Inflammatory macrophage treated with lipopolysaccharide for 1 hour (primary cell): ENCODE measurements at regions not wholly inside any gene's neighbourhood (a gene's known extent, or its start where the extent isn't known, plus 50 kb on each side); places are given as distances from the start of the nearest gene placed in this dataset.

Experiments
- DNase-seq, 2 donors: peaks; one replicate each; pipeline ENCODE4 v3.0.0-alpha.2; 2020 to 2022

DNA sequence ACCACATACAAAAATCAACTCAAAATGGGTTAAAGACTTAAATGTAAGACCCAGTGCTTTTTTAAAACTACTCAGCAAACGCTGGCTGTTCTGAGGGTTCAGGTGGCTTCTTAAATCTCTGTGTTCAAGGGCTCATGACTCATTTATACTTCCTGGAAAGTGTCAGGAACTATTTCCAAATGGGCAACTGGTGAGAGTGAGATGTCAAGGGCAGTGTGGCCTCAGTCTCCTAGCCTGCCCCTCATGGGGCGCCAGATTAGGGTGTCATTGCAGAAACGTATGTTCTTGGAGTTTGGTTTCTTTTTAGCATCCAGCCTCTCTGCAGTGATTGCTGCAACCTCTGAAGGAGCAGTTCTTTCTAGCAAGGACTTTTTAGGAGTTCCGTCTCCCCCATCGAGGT, 485.4 kb downstream of the TNS1 start:
- no peak for DNase-seq

DNA sequence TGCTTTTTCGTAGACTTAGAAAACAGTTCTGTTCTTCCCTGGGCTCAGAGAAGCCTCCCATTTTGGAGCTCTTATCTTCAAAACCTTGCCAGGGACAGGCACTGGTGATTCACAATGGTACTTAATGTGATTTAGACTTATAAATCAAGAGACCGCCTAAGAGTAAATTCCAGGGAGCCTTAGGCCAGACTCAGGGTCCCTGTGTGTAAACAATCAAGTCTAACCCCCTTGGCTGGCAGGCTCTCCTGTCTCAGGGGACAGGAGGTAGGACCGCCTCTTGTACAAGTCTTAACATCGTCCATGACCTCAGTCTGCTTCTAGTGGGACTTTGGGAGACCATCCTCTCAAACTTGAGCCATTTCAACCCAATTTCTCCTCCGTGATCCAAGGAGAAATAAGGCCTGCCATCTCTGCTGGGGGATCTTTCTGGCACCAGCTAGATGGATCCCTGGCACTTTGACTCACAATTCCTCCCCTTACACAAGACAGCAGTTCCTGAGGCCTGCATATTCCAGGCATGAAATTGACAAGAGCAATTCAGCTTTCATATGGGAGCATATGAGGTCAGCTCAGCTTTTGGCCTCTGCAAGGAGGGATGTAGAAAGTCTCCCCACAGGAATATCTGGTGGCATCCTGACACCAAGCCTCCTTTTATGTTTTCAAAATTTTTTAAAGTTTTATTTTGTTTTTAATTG, 487.0 kb downstream of the TNS1 start:
- no peak for DNase-seq

DNA sequence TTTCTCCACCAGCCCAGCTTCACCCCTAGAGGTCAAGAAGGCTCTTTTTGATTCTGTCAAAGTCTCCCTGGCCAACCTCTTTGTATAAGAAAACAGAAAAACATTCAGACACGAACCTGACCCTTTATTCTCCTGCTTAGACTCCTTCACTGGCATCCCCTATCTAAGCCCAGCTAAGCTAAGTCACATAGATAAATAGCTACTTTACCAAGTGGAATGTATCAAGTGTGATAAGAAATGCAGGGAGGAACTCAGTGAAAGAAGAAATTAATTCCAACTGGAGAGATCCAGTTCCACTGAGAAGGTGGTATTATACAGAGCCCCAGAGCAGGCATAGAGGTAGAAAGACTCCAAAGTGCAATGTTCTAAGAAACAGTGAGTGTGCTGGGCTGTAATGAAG, 489.5 kb downstream of the TNS1 start:
- no peak for DNase-seq

DNA sequence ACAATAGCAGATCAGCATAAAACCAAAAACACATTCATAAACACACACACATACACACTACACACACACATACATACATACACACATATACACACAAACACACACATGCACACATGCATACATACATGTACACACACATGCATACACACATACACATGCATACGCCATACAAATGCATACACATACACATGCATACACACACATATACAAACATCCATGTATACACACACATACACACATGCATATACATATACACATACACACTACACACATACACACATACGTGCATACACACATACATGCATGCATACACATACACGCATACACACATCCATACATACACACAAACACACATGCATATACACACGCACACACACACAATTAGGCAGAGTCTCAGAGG, 490.1 kb downstream of the TNS1 start:
- DNase-seq = no peak

DNA sequence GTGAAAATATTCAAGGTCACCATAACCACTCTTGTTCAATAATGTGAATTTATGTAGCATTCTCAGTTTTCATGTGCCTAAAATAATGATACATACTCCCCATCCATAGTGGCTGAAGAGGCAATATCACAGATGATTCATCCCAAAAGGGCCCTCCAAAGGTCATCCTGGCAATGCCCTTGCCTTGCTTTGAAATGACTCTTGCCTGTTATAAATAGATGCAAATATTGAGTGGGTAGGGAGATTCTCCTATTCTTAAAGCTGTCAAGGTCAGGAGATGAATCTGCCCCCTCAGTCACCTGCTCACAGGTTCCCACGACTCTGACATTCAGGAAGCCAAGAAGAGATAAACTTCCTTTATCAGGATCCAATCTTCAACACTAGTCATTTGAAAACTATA, 490.5 kb downstream of the TNS1 start:
- no peak for DNase-seq

DNA sequence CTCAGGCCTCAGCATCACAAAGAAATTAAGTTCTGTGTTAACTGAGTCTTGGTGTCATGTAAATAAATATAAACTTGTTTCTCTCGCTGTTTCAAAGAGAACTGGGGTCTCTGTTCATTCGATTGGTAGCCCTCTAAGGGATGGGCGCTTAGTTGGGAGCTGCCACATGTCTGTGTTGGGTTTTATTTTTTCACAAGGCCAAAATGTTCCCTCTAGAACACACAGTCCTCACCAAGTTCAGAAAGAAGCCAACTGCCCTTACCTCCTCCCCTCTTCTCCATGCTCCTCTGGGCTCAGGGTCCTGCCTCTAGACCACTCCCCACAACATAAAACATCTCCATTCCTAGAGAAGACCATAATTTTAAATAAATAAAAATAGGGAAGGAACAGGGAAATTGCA, 490.9 kb downstream of the TNS1 start:
- DNase-seq = no peak

DNA sequence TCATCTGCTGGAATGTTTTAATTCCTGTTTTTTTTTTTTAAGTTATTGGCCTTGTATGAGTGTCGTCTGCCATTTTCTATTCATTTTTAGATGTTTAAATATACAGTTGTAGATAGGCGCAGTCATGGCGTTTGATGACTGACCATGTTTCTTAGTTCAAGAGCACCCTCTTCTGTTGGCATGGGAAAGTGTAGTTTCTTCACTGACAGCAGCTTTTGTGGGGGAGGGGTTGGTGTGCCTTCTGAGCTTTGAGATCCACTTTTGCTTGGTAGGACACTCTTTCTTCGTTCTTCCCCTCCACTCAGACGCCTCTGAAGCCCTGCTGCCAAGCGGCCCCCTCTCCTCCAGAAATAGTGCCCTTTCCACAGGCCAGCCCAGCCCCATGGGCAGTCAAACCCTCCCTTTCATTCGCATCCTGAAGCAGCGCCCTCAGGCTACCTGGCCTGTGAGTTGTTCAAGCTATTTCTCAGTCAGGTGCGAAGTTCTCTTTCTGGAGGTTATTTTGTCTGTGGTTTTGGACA, 492.0 kb downstream of the TNS1 start:
- peak; percentile 43 to 75 for DNase-seq

DNA sequence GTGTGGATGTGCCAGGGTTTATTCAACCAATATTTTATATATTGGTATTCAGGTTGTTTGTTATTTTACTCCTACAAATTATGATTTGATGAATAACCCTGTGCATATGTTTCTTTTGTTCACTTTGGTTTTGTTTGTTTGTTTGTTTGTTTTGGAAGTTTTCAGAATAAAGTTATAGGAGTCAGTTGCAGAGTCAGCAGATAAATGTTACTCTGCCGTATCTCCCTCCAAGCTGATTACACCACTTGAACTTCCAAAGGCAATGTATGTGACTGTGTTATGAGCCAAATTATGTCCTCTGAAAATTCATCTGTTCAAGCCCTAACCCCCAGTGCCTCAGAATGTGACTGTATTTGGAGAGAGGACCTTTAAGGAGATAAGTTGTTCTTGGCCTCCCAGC, 497.5 kb downstream of the TNS1 start:
- DNase-seq = no peak

DNA sequence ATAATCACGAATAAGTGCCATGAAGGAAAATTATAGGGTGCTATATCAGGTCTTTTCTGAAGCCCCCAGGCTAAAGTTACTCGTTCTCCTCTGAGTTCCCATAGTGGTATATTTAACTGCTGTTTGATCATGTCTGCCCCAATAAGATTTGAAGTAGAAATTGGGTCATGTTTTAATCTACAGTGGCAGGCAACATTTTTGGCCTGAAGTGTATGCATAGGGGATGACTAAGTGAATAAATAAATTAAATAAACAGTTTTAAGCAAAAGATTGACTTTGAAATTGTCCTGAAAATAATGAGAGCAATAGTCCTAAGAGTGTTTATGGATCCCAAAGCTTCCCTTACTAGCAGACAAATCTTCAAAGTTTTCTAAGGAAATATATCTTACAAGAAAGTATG, 500.9 kb downstream of the TNS1 start:
- no peak for DNase-seq

DNA sequence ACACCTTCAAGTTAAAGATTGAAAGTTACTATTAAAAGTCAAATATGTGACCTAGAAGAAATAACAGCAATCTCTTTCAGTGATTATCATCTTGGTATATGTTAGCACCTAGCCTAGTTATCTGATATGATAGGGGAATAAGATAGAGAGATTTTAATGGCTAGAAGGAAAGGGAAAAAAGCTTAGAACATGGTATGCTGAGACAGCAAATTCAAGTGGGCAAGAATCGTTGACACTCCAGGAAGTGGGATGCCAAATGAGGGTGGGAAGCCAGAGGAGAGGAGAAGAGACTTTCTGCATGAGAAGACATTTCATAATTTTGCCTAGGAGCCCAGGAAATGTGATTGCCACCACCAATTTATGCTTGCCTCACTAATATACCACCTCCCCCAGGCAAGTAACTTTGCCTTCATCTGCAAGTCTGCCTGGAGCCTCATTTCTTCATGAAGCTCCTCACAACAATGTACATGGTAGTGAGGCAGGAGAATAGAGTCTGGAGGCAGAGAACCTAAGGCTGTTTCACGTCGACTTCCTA, 504.9 kb downstream of the TNS1 start:
- no peak for DNase-seq

DNA sequence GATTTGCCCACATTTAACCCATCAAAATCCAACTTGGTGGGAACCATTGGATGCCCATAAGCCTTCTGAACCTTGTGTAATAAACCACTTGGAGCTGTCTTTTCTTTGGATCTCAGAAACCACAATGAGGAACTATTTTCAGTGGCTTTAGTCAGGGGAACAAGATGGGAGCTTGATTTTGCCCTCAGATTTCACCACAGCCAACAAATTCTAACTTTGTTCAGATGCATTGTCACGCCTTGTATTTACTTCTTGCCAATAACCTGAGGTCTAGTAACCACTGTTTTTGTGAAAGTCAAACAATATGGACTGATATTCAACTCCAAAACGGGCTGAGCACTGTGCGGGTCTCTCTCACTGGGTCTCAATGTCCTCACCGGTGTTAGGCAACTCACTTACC, 508.2 kb downstream of the TNS1 start:
- DNase-seq = peak in 1 of 2 donors; percentile 16

DNA sequence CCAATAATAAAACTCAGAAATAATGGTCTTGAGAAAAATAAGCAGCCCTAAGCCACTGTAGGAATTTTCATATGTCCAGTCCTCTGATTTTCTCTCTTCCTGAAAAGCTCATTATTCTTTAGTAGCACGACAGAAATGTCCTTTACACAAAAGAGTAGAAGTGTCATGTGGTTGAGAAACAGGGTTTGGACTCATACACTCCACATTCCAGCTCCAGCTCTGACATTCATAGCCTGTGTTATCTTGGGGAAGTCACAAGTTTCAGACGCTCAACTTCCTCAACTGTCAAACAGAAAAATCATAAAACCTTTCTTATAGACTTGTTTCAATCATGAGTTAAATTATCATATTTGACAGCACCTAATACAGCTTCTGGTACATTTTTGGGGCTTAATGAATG, 511.5 kb downstream of the TNS1 start:
- DNase-seq = peak; percentile 51 to 57

DNA sequence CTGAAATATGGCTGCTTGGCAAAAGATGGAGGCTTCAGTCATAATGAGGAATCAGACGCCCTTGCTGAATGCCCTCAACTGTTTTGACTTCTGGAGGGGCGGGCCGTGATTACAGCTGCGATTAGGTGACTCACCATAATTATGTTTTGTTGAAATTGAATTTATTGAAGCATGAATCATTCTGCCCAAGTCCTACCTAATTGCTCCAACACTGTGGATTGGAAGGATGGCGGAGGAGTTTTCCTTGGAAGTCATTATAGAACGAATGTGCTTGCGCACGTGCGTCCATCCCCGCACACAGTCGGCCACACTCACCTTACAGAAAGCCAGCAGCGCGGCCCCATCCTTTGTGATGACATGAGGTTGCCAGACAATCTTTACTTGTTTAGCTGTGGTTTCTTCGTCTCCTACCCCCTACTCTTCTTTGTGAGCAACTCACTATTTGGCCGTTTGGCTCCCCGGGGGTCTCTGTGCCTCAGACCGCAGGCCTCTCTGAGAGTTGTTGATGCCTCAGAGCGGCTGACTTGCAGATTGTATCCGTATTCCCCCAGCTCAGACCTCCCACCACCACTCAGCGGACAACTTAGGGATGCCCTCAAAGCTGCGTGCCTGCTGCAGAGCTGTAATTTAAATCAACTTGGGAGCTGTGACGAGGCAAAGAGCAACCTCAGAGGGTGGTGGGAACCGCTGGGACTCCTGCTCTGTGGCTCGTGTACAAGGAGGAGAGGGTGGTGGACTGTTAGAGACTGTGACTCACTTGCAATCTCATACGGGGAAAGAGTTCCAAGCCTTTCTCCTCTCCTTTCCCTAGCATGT, 513.4 kb downstream of the TNS1 start:
- DNase-seq = no peak

DNA sequence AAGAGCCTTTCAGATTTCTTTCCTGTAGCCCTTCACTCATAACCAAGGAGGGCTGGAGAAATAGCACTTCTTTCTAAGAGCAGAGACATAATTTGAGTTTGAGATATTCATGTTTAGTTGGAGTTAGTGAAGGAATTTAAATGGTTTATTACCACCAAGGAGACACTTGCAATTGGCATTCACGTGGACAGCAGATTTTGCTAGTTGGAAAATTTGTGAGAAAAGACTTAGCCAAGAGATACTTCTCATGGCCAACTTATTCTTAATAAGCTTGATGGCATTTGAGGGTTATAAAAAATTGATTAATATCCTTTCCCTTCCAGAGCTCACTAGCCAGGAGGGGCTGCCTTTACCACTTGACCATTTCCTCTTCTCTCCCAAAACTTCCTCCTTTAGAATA, 518.7 kb downstream of the TNS1 start:
- DNase-seq = no peak

DNA sequence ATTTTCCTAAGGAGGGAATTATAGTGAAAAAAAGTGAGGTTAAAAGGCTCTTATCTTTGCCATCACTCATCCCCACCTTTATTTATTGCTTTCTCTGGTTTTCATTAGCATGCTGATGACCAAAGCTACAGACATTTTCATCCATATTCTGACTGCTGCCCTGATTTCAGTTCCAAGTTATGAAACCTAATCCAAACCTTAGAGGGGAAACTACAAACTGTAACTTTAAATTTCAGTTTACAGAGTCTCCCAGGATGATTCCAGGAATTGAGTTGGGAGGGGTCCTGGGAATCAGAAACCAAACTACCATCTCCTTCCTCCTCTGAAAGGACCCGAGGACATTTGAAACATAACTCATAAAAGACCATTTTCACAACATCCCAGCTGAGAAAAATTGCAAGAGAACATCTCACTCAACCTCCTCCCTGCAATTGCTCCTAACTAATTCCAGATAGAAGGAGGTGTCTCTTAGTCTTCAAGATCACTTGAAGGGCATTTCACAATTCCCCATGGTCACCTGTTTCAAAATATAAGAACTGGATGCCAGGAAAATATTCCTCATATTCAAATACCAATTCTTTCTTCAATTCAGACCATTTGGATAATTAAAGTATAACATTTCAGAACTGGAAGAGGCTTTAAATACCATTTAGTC, 520.6 kb downstream of the TNS1 start:
- DNase-seq = no peak

DNA sequence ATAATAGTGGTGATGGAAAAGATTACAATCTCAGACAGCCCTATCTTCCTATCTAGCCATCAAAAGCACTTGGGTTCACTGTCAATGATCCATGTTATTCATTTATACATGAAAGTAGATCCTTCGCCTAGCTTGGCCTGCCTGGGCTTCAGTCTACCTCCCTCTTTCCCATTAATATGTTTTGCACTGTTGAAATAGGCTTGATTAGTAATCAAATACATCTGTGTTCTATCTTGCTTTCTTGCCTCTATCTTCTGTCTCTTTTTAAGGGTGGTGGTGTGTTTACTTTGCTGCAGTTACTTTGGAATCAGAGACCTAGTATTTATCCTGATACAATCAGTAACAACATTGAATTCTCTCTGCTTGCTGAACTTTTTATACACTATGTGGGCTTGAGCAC, 521.2 kb downstream of the TNS1 start:
- DNase-seq = no peak

DNA sequence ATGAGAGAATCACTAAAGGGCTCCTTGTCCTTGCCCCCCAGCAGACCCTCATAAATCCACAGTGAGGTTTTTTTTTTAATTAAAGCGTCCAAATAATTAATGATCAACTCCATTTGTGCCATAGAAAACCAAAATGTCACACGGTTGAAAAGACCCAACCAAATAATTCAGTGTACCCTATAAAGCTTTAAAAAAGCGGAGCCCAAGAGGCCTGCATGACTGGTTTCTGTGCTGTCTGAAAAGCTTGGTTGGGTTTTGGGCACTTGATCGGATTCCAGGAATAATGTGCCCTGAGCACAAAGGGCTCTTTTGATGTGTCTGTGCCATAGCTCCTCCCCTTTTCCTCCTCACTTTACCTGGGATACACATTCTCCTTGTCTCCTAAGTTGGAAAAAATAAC, 523.2 kb downstream of the TNS1 start:
- no peak for DNase-seq

DNA sequence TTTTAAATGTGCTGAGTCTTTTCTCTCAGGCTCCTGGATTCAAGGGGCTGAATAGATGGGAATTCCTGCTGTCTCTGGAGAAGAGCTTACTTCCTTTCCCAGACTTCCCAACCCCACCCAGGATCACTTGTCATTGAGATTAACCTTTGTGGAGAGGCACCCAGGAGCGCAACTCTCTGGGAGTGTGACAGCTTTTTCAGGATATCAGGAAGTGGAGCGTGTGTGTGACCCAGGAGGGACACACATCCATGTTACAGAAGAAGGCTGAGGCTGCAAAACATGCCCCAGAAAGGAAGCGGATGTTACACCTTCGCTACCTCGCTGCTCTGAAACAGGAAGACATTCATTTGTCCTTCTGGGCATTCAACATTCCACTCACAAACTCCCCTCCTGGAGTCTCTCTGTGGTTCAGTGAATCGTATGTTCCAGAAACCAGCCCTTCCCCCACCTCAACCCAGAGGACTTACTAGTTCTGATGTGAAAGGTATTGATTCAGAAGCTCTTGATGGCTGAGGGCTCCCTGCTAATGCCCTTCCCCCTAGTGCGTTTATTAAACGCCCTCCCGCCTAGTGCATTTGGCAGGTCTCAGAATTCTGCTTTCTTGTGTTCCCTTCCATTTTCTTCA, 523.9 kb downstream of the TNS1 start:
- DNase-seq = no peak

DNA sequence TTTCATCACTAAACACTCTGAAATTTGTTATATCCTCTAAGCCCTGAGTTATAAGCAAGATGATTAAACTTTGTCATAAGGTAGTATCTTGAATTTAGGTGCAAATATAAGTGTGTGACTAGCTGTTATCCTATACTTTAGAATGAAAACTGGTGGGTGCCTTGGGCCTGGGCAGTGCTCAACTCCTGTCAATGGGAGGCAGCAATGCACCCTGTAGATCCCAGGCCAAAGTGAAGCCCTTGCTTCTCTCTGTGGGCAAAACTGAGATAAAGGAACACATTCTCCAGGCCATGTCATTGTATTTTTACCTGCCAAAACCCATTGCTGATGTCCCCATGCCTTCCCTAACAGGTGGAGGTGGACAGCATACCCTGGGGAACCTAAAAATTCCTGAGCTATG, 525.2 kb downstream of the TNS1 start:
- no peak for DNase-seq

DNA sequence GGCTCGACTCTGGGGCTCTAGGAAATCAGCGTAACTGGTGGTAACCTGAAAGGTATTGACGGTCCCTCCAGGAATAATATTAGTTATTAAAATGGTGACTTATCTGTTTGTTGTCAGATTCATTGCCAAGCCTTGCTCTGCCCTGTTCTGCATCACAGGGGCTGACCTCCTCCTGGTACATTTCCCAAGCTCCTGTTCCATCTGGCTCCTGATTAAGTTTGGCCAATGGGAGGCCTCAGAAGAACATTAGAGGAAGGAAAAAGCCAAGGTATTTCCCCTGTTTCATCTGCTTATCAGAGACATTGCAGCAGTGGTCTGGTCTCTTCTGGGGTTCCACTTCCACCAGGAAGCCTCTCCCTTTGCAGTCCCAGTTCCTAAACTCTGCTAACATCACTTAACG, 527.0 kb downstream of the TNS1 start:
- no peak for DNase-seq

DNA sequence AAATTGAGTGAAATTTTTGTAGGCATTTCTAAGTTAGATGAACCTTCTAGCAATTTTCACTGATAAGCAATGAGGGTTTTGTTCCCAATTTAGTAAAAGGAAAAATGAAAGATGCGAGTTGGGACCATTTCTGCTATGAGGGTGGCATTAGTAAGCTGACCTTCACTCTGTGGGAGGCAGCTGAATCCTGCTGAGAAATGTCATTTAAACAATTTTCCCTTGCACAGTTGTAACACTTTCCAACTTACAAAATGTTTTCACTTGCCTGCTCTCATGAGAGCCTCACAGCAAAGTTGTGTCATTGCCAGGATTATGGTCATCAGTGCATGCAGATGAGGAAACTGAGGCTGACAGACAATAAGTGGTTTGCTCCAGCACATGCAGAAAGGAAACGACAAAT, 527.7 kb downstream of the TNS1 start:
- DNase-seq = no peak

DNA sequence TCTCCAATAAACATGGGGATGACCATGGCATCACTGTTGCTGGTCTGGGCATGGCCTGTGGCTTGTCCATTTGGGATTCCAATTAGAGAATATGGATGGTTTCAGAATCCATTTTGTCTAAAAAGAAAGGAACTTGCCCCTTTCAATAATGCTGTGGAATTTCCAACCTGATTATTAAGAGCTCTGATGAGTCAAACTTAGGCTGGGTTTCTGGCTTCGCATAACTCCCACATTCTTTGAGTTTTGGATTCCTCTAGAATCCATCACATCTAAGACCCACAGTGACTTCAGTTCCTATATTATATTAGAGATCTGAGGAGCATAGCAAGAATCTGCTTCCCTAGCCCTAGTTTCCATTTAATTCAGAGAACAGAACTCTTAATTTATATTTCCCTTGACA, 531.5 kb downstream of the TNS1 start:
- peak in 1 of 2 donors; percentile 22 for DNase-seq

DNA sequence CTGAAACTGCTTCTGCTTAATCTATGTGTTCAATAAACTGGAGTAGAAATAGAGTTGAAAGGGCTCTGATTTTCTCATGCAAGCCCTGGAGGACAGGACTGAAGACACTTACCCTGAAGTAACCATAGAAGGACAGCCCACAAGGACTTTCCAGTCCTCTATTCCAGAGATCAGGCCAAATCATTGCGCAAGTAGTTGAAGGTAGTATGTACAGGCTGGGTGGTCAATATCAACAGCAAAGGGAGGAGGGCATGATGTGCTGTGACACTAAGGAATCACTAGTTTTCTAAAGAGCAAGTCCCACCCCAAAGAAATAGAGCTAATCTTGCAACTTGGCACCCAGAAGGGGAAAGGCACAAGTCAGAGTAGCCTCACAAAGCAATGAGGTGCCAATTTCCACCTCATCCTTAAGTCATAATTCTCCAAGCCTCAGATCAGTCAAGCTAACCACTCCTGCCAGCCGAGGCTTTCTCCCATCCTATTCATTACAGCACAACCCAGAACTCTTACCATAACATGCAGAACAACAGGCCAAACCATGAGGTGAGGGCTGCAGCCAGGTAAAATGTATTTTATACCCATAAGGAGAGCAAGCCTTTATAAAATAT, 533.5 kb downstream of the TNS1 start:
- DNase-seq = no peak
